ENCODE measurements at regions not wholly inside any gene's neighbourhood (a gene's known extent, or its start where the extent isn't known, plus 50 kb on each side); places are given as distances from the start of the nearest gene placed in this dataset.

DNA sequence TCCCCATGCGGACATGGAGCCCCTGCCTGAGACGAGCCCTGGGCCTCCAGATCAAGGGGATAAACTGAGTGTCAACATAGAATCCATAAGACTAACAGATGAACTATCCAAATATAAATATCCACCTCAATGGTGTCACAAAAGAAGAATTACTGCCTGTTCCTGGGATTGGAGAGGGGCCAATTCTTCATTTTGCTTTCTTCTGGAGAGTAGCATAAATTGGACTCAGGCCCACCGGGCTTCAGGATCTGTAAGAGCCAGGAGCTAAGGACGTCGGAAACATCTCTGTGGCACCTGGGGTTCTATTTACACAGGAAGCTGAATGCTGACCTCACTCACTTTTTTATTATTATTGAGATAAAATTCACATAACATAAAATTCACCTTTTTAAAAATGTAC lies 408.2 kb upstream of the CCDC196 start:
- TF ChIP-seq EP300 (IDR thresholded peaks at IDR 0.05) = no peak
- no peak for TF ChIP-seq POLR2A (IDR thresholded peaks at IDR 0.05)
- TF ChIP-seq, protein P1, sequence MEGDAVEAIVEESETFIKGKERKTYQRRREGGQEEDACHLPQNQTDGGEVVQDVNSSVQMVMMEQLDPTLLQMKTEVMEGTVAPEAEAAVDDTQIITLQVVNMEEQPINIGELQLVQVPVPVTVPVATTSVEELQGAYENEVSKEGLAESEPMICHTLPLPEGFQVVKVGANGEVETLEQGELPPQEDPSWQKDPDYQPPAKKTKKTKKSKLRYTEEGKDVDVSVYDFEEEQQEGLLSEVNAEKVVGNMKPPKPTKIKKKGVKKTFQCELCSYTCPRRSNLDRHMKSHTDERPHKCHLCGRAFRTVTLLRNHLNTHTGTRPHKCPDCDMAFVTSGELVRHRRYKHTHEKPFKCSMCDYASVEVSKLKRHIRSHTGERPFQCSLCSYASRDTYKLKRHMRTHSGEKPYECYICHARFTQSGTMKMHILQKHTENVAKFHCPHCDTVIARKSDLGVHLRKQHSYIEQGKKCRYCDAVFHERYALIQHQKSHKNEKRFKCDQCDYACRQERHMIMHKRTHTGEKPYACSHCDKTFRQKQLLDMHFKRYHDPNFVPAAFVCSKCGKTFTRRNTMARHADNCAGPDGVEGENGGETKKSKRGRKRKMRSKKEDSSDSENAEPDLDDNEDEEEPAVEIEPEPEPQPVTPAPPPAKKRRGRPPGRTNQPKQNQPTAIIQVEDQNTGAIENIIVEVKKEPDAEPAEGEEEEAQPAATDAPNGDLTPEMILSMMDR (IDR thresholded peaks at IDR 0.05) = no peak
